ENCODE measurements at regions not wholly inside any gene's neighbourhood (a gene's known extent, or its start where the extent isn't known, plus 50 kb on each side); places are given as distances from the start of the nearest gene placed in this dataset.
"Not testable (repeated sequence)": the region's sequence is repeated elsewhere in the genome, so short reads cannot be mapped to it uniquely, and the experiment has no call there.

- DNase-seq = no peak
- 78 to 97% methylated on average over 1 of the region's 1 CpG for WGBS, 2 donors
- H3K36me3 ChIP-seq (ENCODE audit: low read depth, missing control alignments) = no peaks in the 10 kb centered on the region
- no peak overlapping the region for H3K27ac ChIP-seq
- TF ChIP-seq CTCF (IDR thresholded peaks at IDR 0.05) (no peak), POLR2A (IDR thresholded peaks at IDR 0.05) (no peak)
- no peak overlapping the region for H3K4me3 ChIP-seq
- intact Hi-C loops (cut with DNase I; ENCODE audit: low total_unique reads) = no loop called here
- no peaks in the 10 kb centered on the region for H3K4me1 ChIP-seq
- no peaks in the 10 kb centered on the region for H3K9me3 ChIP-seq
- no peaks in the 10 kb centered on the region for H3K27me3 ChIP-seq
Measured at GRCh38 chr7:91569728-91570457, 305.7 kb downstream of the FZD1 start.

GRCh38 chr7:91570560-91570959 lies 306.3 kb downstream of the FZD1 start:
- no peak overlapping the region for H3K4me3 ChIP-seq
- H3K9me3 ChIP-seq = no peaks in the 10 kb centered on the region
- no peaks in the 10 kb centered on the region for H3K4me1 ChIP-seq
- no peaks in the 10 kb centered on the region for H3K36me3 ChIP-seq (ENCODE audit: low read depth, missing control alignments)
- H3K27me3 ChIP-seq = no peaks in the 10 kb centered on the region
- intact Hi-C loops (cut with DNase I; ENCODE audit: low total_unique reads) = no loop called here
- H3K27ac ChIP-seq = no peak overlapping the region
- no peak for DNase-seq
- no peak for TF ChIP-seq CTCF (IDR thresholded peaks at IDR 0.05)
- no peak for TF ChIP-seq POLR2A (IDR thresholded peaks at IDR 0.05)

- no peaks in the 10 kb centered on the region for H3K36me3 ChIP-seq (ENCODE audit: low read depth, missing control alignments)
- TF ChIP-seq POLR2A (IDR thresholded peaks at IDR 0.05) = no peak
- DNase-seq = no peak
- no peaks in the 10 kb centered on the region for H3K9me3 ChIP-seq
- intact Hi-C loops (cut with DNase I; ENCODE audit: low total_unique reads) = no loop called here
- no peaks in the 10 kb centered on the region for H3K4me1 ChIP-seq
- no peaks in the 10 kb centered on the region for H3K27me3 ChIP-seq
- H3K4me3 ChIP-seq = no peak overlapping the region
- 32 to 56% methylated on average over 1 of the region's 1 CpG for WGBS, 2 donors
- no peak overlapping the region for H3K27ac ChIP-seq
Measured at GRCh38 chr7:91571601-91572000, 307.4 kb downstream of the FZD1 start.

- TF ChIP-seq CTCF (IDR thresholded peaks at IDR 0.05) (no peak), POLR2A (IDR thresholded peaks at IDR 0.05) (no peak)
- no peaks in the 10 kb centered on the region for H3K36me3 ChIP-seq (ENCODE audit: low read depth, missing control alignments)
- no peaks in the 10 kb centered on the region for H3K9me3 ChIP-seq
- 89 to 96% methylated on average over 1 of the region's 1 CpG for WGBS, 2 donors
- DNase-seq = no peak
- H3K27me3 ChIP-seq = no peaks in the 10 kb centered on the region
- no peaks in the 10 kb centered on the region for H3K4me1 ChIP-seq
- no peak overlapping the region for H3K4me3 ChIP-seq
- no peak overlapping the region for H3K27ac ChIP-seq
- intact Hi-C loops (cut with DNase I; ENCODE audit: low total_unique reads) = no loop called here
Measured at GRCh38 chr7:91573405-91573804, 307.1 kb downstream of the MTERF1 start.

- H3K36me3 ChIP-seq (ENCODE audit: low read depth, missing control alignments); H3K9me3 ChIP-seq; H3K27me3 ChIP-seq; intact Hi-C loops (cut with DNase I; ENCODE audit: low total_unique reads); H3K4me3 ChIP-seq; H3K27ac ChIP-seq; H3K4me1 ChIP-seq; DNase-seq: not testable (repeated sequence)
- 93 to 100% methylated on average over 2 of the region's 2 CpGs for WGBS, 2 donors
Measured at GRCh38 chr7:91576459-91576858, 304.0 kb downstream of the MTERF1 start.

GRCh38 chr7:91579837-91580236 lies 300.7 kb downstream of the MTERF1 start:
- H3K4me1 ChIP-seq = no peaks in the 10 kb centered on the region
- intact Hi-C loops (cut with DNase I; ENCODE audit: low total_unique reads) = no loop called here
- no peak overlapping the region for H3K27ac ChIP-seq
- TF ChIP-seq POLR2A (IDR thresholded peaks at IDR 0.05) (no peak), CTCF (IDR thresholded peaks at IDR 0.05) (no peak)
- H3K27me3 ChIP-seq = no peaks in the 10 kb centered on the region
- WGBS, 2 donors = 78 to 84% methylated on average over 9 of the region's 9 CpGs
- DNase-seq = no peak
- H3K9me3 ChIP-seq = no peaks in the 10 kb centered on the region
- no peak overlapping the region for H3K4me3 ChIP-seq
- no peaks in the 10 kb centered on the region for H3K36me3 ChIP-seq (ENCODE audit: low read depth, missing control alignments)
